Stimulated activated CD8-positive, alpha-beta memory T cell treated with anti-CD3 and anti-CD28 coated beads, Interleukin-4, amount 100 ng/mL, for 24 hours (primary cell): ENCODE measurements at regions not wholly inside any gene's neighbourhood (a gene's known extent, or its start where the extent isn't known, plus 50 kb on each side); places are given as distances from the start of the nearest gene placed in this dataset.

Experiments used
- DNase-seq: peaks from one replicate; pipeline ENCODE4 v3.0.0-alpha.2; 2020; ENCODE audit warnings: low read depth

GRCh38 chr22:47602732-47603131 is 840.3 kb downstream of the TBC1D22A start:
- DNase-seq: no peak

GRCh38 chr22:47601666-47602065 is 839.2 kb downstream of the TBC1D22A start:
- DNase-seq: no peak

GRCh38 chr22:47600791-47601625 is 838.6 kb downstream of the TBC1D22A start:
- DNase-seq: no peak

GRCh38 chr22:47600281-47600680 is 837.8 kb downstream of the TBC1D22A start:
- DNase-seq: no peak

GRCh38 chr22:47599753-47600152 is 837.3 kb downstream of the TBC1D22A start:
- no peak for DNase-seq

- no peak for DNase-seq
These were observed 836.4 kb downstream of the TBC1D22A start for GRCh38 chr22:47598864-47599263.

- no peak for DNase-seq
These were observed 834.6 kb downstream of the TBC1D22A start for GRCh38 chr22:47597041-47597440.

GRCh38 chr22:47596176-47596690 is 833.8 kb downstream of the TBC1D22A start:
- no peak for DNase-seq

GRCh38 chr22:47594836-47595521 is 832.5 kb downstream of the TBC1D22A start:
- DNase-seq: no peak

- DNase-seq: no peak
These were observed 831.5 kb downstream of the TBC1D22A start for GRCh38 chr22:47593911-47594311.

- DNase-seq: no peak
These were observed 830.8 kb downstream of the TBC1D22A start for GRCh38 chr22:47593291-47593690.

GRCh38 chr22:47592791-47593190 is 830.3 kb downstream of the TBC1D22A start:
- no peak for DNase-seq

- DNase-seq: no peak
These were observed 829.3 kb downstream of the TBC1D22A start for GRCh38 chr22:47591709-47592108.

- no peak for DNase-seq
These were observed 828.6 kb downstream of the TBC1D22A start for GRCh38 chr22:47591016-47591415.

GRCh38 chr22:47589271-47590250 is 827.1 kb downstream of the TBC1D22A start:
- no peak for DNase-seq

- no peak for DNase-seq
These were observed 826.1 kb downstream of the TBC1D22A start for GRCh38 chr22:47588578-47588960.

- DNase-seq: no peak
These were observed 825.6 kb downstream of the TBC1D22A start for GRCh38 chr22:47587861-47588577.

- no peak for DNase-seq
These were observed 824.9 kb downstream of the TBC1D22A start for GRCh38 chr22:47587361-47587760.

- no peak for DNase-seq
These were observed 824.5 kb downstream of the TBC1D22A start for GRCh38 chr22:47586946-47587345.

- no peak for DNase-seq
These were observed 823.6 kb downstream of the TBC1D22A start for GRCh38 chr22:47586038-47586437.

- DNase-seq: no peak
These were observed 821.6 kb downstream of the TBC1D22A start for GRCh38 chr22:47583959-47584562.
